Medulla oblongata (tissue), 1 donor: ENCODE measurements at regions not wholly inside any gene's neighbourhood (a gene's known extent, or its start where the extent isn't known, plus 50 kb on each side); places are given as distances from the start of the nearest gene placed in this dataset.
"Not testable (repeated sequence)": the region's sequence is repeated elsewhere in the genome, so short reads cannot be mapped to it uniquely, and the experiment has no call there.

ENCODE experiments used
- DNase-seq: peaks from one replicate; pipeline ENCODE4 v3.0.0-alpha.2; 2015; ENCODE audit errors: extremely low spot score

GRCh38 chr22:47535681-47536080 is 773.2 kb downstream of the TBC1D22A start:
- DNase-seq: no peak

GRCh38 chr22:47534804-47535410 is 772.5 kb downstream of the TBC1D22A start:
- DNase-seq: no peak

- DNase-seq: no peak
These were observed 771.7 kb downstream of the TBC1D22A start for GRCh38 chr22:47533961-47534803.

GRCh38 chr22:47517062-47517461 is 754.6 kb downstream of the TBC1D22A start:
- no peak for DNase-seq

GRCh38 chr22:47515384-47516125 is 753.1 kb downstream of the TBC1D22A start:
- no peak for DNase-seq

GRCh38 chr22:47512617-47513016 is 750.2 kb downstream of the TBC1D22A start:
- no peak for DNase-seq

GRCh38 chr22:47504962-47505361 is 742.5 kb downstream of the TBC1D22A start:
- DNase-seq: no peak

- DNase-seq: no peak
These were observed 736.6 kb downstream of the TBC1D22A start for GRCh38 chr22:47498969-47499495.

- no peak for DNase-seq
These were observed 735.2 kb downstream of the TBC1D22A start for GRCh38 chr22:47497666-47498065.

GRCh38 chr22:47495110-47495509 is 732.7 kb downstream of the TBC1D22A start:
- no peak for DNase-seq

GRCh38 chr22:47488131-47488530 is 725.7 kb downstream of the TBC1D22A start:
- DNase-seq: not testable (repeated sequence)

- DNase-seq: no peak
These were observed 724.3 kb downstream of the TBC1D22A start for GRCh38 chr22:47486569-47487312.

GRCh38 chr22:47484960-47485569 is 722.6 kb downstream of the TBC1D22A start:
- DNase-seq: no peak

GRCh38 chr22:47476231-47476630 is 713.8 kb downstream of the TBC1D22A start:
- DNase-seq: no peak

- DNase-seq: no peak
These were observed 712.4 kb downstream of the TBC1D22A start for GRCh38 chr22:47474895-47475294.

GRCh38 chr22:47474464-47474863 is 712.0 kb downstream of the TBC1D22A start:
- DNase-seq: no peak

- no peak for DNase-seq
These were observed 710.2 kb downstream of the TBC1D22A start for GRCh38 chr22:47472636-47473035.

- no peak for DNase-seq
These were observed 709.0 kb downstream of the TBC1D22A start for GRCh38 chr22:47471406-47471805.

- DNase-seq: no peak
These were observed 703.4 kb downstream of the TBC1D22A start for GRCh38 chr22:47465809-47466208.

GRCh38 chr22:47465222-47465621 is 702.8 kb downstream of the TBC1D22A start:
- no peak for DNase-seq

GRCh38 chr22:47463220-47463619 is 700.8 kb downstream of the TBC1D22A start:
- no peak for DNase-seq
